ENCODE measurements at regions not wholly inside any gene's neighbourhood (a gene's known extent, or its start where the extent isn't known, plus 50 kb on each side); places are given as distances from the start of the nearest gene placed in this dataset.
"Not testable (repeated sequence)": the region's sequence is repeated elsewhere in the genome, so short reads cannot be mapped to it uniquely, and the experiment has no call there.

DNA sequence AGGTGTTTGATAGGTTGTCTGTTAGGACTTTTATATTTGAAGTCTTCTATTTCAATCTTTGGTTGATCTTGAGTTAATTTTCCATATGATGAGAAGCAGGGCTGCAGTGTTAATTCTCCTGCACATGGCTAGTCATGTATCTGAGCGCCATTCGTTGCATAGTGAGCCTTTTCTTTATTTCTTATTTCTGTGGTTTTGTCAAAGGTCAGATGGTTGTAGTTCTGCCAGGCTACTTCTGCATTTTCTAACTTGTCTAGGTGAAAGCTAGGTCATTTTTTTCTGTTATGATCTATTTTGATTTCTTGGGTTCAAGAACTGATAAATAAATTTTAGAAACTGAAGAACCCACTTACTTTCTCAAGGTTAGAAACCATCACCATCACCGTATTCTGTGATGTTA, 56.7 kb downstream of the CCDC74A start:
- no peak for DNase-seq

DNA sequence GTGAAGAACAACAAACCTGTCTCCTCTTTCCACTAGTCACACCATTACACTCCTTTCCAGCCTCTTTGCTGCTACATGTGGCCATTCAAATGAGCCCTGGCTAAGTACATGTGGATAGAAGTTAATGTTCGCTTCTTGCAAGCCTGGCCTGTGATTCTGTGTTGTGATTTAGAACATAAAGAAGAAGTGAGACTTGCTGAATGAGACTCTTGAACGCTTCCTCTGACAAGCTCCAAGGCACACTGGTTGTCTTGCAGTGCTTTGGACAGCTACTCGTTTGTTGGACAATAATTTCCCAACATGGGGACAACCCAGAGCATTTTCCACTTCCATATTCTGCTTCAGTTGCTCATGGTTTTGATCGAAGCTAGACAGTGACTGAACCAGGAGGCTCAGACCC, 57.3 kb downstream of the CCDC74A start:
- DNase-seq = no peak

DNA sequence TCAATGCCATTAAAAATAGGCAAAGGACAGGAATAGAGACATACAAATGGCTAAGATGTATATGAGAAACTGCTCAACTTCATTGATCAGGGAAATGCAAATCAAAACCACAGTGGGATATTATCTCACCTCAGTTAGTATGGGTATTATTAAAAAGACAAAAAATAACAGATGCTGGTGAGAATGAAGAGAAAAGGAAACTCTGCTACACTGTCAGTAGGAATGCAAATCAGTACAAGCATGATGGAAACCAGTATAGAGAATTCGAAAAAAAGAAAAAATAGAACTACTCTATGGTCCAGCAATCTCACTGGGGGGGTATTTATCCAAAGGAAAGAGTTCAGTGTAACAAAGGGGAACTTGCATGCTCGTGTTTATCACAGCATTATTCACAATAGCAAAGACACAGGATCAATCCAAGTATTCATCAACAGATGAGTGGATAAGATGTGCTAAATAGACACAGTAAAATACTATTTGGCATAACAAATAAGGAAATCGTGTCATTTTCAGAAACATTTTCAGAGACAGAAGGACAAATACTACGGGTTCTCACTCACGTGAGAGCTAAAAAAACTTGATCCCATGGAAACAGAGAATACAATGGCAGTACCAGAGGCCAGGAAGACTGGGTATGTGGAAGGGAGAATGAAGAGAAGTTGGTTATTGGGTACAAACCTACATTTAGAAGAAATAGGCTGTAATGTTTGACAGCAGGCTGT, 60.6 kb downstream of the CCDC74A start:
- DNase-seq = no peak

DNA sequence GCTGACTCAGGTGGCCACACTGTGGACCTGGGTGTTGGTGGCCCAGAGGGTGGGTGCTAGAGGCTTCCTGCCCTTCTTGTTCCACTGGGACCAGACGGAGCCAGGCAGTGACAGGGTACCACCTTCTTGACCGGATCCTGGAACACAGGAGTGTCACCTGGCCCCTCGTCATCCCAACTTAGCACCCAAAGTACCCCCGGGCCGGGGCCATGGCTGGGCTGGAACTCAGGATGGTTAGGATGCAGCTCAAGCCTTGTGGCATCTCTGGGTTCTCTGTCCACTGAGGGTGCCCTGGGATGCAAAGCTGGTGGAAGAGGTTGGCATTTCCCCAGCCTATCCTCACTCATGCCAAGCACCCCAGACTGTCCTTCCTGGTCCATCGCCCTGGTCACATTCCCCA, 61.4 kb downstream of the CCDC74A start:
- not testable (repeated sequence) for DNase-seq

DNA sequence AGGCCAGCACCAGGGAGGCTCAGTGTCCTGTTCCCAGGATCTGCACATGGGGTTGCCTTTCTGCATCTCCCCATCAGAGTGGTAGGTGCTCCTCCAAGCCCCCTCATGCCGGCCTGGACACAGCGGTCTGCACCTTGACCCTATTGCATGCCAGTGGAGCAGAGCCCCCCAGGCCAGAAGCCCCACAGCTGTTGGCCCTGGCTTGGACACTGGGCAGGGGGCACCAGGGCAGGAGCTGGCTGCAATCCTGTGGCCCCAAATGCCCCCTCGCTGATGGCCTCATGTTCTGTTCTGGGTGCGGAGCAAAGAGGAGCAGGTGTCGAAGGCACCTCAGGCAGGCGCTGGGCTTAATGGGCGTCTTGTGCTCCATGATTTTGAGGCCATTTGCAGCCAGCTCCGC, 62.7 kb downstream of the CCDC74A start:
- DNase-seq = no peak

DNA sequence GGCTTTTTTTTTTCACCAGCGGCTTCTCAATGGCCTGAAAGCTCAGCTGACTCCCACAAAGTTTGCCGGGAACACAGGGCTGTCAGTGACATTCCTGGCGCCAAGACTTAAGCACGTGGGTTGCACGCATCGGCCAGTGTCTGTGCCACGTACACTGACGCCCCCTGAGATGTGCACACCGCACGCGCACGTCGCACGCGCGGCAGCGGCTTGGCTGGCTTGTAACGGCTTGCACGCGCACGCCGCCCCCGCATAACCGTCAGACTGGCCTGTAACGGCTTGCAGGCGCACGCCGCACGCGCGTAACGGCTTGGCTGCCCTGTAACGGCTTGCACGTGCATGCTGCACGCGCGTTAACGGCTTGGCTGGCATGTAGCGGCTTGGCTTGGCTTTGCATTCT, 63.2 kb downstream of the CCDC74A start:
- DNase-seq = no peak

DNA sequence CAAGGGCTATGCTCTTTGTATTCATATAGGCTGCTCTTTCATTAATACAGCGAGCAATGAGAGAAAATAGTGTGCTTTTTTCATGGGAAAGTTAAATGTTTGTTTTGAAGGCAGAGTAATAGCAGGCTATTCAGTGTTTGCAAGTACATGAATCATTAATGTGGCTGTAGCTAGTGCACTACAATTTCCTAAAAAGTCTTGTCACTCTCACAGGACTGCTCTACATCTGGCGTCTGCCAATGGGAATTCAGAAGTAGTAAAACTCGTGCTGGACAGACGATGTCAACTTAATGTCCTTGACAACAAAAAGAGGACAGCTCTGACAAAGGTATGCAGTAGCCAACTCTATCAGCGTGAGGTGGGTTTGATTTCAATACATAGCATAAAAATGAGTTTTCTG, 68.9 kb downstream of the CCDC74A start:
- not testable (repeated sequence) for DNase-seq

DNA sequence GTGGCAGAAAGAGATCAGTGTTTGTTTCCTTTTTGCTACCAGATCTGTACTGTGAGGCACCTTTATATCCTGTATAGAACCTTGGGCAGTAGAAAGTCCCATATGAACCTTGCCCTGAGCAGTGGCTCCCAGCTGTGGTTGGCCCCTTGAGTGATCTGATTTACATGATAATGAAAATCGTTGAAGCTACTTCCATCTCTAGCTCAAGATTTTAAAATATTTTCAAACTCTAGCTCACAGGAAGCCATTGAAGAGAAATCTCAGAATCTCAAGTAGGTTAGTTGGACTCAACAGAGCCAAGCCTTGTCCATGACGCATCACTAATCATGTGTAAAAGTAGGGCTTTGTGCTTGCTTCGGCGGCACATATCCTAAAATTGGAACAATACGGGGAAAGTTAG, 74.8 kb downstream of the CCDC74A start:
- DNase-seq = not testable (repeated sequence)

DNA sequence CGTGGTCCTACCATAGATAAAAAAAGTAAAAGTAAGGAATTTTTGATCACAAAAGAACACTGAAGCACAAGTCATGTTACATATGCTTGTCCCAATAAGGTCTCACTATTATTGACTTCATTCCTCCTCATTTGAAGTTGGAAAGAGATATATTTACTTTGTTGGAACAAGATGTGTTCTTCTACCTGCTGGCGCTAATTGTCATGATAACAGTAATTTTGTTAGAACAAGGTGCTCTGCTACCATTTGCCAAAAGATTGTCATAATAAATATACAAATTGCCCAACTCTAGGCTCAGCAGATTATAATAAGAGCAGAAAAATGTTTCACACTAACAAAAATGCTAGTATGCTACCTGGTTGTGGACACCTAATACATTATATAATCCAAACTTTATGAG, 77.0 kb downstream of the CCDC74A start:
- DNase-seq = not testable (repeated sequence)

DNA sequence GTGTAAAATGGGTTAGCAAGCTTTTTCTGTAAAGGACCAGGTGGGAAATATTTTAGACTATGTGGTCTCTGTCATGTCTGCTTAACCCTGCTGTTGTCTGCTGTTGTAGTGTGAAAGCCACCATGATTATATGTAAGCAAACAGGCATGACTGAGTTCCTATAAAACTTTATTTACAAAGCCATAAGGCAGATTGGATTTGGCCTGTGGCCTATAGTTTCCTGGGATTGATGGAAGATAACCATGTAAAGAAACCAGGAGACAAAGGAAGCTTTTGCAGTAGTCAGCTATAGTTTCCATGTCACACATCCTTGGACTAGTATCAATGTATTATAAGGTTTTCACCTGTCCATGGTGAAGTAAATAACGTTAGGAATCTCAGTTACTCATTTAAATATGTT, 78.7 kb downstream of the CCDC74A start:
- DNase-seq = not testable (repeated sequence)

DNA sequence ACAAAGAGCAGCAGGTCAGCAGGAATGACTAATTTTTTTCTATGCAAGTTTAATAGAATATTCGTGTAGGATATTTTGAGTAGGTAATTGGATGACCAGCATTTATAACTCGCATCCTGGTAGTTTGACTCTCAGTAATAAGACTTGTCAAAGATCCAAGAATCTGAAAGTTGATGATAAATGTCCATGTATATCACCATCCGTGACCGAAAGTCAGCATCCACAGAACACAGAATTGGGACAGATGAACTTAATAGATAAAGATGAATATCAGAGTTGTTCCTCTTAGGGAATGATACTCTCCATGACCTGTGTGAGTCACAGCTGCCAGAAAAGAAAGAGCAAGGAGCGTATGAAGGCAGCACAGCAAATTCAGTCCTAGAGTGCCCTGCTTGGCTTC, 79.4 kb downstream of the CCDC74A start:
- DNase-seq = not testable (repeated sequence)

DNA sequence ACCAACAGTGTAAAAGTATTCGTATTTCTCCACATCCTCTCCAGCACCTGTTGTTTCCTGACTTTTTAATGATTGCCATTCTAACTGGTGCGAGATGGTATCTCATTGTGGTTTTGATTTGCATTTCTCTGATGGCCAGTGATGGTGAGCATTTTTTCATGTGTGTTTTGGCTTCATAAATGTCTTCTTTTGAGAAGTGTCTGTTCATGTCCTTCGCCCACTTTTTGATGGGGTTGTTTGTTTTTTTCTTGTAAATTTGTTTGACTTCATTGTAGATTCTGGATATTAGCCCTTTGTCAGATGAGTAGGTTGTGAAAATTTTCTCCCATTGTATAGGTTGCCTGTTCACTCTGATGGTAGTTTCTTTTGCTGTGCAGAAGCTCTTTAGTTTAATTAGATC, 86.9 kb downstream of the CCDC74A start:
- DNase-seq = not testable (repeated sequence)

DNA sequence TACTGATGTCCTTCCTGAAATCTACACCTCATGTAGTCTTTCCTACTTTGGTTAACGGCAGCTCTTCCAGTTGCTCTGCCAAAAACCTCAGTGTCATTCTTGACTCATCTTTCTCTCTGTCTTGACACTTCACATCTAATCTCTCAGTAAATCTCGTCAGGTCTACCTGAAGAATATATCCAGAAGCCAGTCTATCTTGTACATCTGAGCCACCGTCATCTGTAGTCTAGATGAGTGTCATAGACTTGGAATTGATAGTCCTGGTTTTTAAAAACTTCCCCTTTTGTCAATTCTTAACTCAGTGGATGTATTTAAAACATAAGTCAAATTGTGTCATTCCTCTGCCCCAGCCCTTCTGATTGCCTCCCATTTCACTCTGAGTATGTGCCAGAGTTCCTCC, 90.6 kb downstream of the CCDC74A start:
- DNase-seq = not testable (repeated sequence)

DNA sequence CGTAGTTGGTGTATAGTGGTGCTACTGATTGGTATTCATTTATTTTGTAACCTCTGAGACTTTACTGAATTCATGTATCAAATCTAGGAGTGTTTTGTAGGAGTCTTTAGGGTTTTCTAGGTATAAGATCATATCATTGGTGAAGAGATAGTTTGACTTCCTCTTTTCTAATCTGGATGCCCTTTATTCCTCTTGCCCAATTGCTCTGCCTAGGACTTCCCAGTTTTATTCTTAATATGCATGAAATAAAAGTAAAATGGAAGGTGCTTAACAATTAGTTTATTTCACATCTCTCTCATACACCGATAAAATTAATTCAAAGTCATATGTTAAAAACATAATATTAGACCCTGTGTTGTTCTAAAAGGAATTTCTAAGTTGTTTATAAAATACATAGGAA, 95.2 kb downstream of the CCDC74A start:
- DNase-seq = not testable (repeated sequence)

DNA sequence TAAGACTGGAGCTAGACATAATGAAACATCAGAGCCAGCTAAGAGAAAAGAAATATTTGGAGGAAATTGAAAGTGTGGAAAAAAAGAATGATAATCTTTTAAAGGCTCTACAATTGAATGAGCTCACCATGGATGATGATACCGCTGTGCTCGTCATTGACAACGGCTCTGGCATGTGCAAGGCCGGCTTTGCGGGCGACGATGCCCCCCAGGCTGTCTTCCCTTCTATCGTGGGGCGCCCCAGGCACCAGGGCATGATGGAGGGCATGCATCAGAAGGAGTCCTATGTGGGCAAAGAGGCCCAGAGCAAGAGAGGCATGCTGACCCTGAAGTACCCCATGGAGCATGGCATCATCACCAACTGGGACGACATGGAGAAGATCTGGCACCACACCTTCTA, 98.3 kb downstream of the CCDC74A start:
- not testable (repeated sequence) for DNase-seq

DNA sequence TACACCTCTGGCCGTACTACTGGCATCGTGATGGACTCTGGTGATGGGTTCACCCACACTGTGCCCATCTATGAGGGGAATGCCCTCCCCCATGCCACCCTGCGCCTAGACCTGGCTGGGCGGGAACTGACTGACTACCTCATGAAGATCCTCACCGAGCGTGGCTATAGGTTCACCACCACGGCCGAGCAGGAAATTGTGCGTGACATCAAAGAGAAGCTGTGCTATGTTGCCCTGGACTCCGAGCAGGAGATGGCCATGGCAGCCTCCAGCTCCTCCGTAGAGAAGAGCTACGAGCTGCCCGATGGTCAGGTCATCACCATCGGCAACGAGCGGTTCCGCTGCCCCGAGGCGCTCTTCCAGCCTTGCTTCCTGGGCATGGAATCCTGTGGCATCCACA, 98.9 kb downstream of the CCDC74A start:
- not testable (repeated sequence) for DNase-seq

DNA sequence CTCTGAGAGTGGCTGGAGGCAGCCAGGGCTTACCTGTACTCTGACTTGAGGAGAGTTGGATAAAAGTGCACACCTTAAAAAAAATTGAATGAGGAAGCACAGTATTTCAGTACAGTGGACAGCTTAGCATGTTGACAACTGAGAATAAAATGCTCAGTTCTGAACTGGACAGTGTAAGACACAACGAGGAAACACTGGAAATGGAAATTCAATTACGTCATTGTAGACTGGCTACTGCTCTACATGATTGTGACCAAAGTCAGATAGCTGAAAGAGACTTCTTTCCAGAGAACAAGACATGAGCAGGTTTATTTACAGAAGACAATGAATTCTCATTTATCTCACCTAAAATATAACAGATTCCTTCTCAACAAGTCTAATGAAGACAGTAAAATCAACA, 100.1 kb downstream of the CCDC74A start:
- DNase-seq = not testable (repeated sequence)

DNA sequence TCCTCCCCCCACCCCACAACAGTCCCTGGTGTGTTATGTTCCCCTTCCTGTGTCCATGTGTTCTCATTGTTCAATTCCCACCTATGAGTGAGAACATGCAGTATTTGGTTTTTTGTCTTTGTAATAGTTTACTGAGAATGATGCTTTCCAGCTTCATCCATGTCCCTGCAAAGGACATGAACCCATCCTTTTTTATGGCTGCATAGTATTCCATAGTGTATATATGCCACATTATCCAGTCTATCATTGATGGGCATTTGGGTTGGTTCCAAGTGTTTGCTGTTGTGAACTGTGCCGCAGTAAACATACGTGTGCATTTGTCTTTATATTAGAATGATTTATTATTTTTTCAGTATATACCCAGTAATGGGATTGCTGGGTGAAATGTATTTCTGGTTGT, 104.0 kb downstream of the CCDC74A start:
- not testable (repeated sequence) for DNase-seq

DNA sequence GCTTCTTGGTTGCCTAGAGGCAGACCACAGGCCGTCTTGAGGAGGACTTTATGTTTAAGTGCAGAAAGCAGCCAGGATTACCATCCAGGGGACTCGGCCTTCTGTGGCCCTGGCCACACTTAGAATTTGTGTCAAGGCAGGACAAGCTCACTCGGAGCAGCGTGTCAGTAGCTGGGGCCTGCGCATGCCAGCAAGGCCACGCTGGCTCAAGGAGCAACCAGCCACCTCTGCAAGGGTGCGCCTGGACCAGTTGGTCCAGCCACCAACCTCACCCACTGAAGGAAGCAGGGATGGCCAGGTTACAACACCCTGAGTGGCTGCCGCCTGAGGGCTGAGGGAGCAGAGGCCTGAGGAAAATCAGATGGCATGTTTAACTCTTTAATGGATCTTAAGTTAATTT, 105.7 kb downstream of the CCDC74A start:
- not testable (repeated sequence) for DNase-seq

DNA sequence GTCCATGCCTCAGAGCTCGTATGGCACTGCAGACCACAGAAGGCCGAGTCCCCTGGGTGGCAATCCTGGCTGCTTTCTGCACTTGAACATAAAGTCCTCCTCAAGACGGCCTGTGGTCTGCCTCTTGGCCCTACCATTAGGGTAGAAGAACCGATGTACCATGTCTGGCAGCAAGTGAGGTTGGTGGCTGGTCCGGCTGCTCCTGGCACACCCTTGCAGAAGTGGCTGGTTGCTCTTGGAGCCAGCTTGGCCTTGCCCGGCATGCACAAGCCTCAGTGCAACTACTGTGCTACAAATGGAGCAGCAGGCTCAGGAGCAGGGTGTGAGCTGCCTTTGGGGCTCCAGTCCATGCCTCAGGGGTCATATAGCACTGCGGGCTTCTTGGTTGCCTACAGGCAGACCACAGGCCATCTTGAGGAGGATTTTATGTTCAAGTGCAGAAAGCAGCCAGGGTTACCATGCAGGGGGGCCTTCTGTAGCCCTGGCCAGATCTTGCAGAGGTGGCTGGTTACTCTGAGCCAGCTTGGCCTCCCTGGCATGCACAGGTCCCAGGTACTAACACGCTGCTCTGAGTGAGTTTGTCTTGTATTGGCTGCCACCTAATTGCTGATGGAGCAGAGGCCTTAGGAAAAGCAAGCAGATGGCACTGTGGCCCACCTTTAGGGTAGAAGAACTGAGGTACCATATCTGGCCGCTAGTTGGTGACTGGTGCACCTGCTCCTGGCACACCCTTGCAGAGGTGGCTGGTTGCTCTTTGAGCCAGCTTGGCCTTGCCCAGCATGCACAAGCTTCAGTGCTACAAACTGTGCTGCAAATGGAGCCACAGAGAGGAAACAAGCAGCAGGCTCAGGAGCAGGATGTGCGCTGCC, 106.4 kb downstream of the CCDC74A start:
- not testable (repeated sequence) for DNase-seq

DNA sequence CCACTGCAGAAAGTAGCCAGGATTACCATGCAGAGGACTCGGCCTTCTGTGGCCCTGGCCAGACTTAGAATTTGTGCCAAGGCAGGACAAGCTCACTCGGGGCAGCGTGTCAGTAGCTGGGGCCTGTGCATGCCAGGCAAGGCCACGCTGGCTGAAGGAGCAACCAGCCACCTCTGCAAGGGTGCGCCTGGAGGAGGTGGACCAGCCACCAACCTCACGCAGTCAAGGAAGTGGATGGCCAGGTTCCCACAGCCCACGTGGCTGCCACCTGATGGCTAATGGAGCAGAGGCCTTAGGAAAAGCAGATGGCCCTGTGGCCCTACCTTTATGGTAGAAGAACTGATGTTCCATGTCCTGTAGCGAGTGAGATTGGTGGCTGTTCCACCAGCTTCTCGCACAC, 107.9 kb downstream of the CCDC74A start:
- no peak for DNase-seq

DNA sequence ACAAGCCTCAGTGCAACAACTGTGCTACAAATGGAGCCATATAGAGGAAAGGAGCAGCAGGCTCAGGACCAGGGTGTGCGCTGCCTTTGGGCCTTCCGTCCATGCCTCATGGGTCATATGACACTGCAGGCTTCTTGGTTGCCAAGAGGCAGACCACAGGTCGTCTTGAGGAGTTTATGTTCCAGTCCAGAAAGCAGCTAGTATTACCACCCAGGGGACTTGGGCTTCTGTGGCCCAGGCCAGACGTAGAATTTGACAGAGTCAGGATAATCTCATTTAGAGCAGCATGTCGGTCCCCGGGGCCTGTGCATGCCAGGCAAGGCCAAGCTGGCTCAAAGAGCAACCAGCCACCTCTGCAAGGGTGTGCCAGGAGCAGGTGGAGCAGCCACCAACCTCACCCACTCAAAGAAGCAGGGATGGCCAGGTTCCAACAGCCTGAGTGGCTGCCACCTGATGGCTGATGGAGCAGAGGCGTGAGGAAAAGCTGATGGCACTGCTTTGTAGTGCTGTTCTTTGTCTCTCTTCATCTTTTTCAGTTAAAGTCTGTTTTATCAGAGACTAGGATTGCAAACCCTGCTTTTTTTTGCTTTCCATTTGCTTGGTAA, 109.1 kb downstream of the CCDC74A start:
- DNase-seq = not testable (repeated sequence)

DNA sequence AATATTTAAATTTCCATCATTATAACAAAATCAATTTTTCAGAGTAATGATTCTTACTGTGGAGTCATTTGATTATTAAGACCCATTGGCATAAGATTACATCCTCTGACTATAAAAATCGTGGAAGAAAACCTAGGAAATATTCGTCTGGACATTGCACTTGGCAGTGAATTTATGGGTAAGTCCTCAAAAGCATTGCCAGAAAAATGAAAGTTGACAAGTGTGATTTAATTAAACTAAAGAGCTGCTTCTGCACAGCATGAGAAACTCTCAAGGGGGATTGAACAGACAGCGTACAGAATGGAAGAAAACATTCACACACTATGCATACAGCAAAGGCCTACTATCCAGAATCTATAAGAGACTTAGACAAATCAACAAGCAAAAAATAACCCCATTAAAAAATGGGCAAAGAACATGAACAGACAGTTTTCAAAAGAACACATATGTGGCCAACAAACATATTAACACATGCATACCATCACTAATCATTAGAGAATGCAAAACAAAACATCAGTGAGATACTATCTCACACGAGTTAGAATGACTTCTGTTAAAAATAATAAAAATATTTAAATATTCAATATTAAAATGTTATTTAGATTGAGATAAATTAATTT, 111.4 kb downstream of the CCDC74A start:
- DNase-seq = not testable (repeated sequence)

All from CD4-positive, alpha-beta T cell treated with Interleukin-17A for 1 hour (primary cell).